Lung (tissue), 11 donors: ENCODE measurements at regions not wholly inside any gene's neighbourhood (a gene's known extent, or its start where the extent isn't known, plus 50 kb on each side); places are given as distances from the start of the nearest gene placed in this dataset.

Experiments
- ATAC-seq: fragments of 200-7000 bp; cut with Tn5 transposase; one replicate; pipeline ENCODE4 v1.9.1; 2020; ENCODE audit warnings: moderate number of reproducible peaks; ENCODE audit not compliant: insufficient read depth, low FRiP score
- DNase-seq, 3 donors: peaks; one replicate each; pipeline ENCODE4 v3.0.0-alpha.2; 2013 to 2017
- H3K27ac ChIP-seq, 2 donors: one replicate each; pipeline ENCODE4 v1.5.1; 2013; ENCODE audit warnings: mild to moderate bottlenecking in 2 of 2, moderate library complexity in 2 of 2, control low read depth in 1 of 2, inconsistent platforms in 1 of 2, low read depth in 1 of 2, low read length in 1 of 2
- H3K27me3 ChIP-seq, 3 donors: one replicate each; pipeline ENCODE4 v1.5.1; 2013; ENCODE audit warnings: low read length in 2 of 3; ENCODE audit not compliant: control insufficient read depth in 3 of 3, insufficient read depth in 3 of 3
- H3K36me3 ChIP-seq, 4 donors: one replicate each; pipeline ENCODE4 v1.5.1; 2013; ENCODE audit warnings: low read length in 4 of 4, mild to moderate bottlenecking in 1 of 4, moderate library complexity in 1 of 4; ENCODE audit not compliant: control insufficient read depth in 4 of 4, insufficient read depth in 4 of 4
- H3K4me1 ChIP-seq, 5 donors: one replicate each; pipeline ENCODE4 v1.5.1; 2013; ENCODE audit warnings: low read length in 5 of 5, mild to moderate bottlenecking in 2 of 5, moderate library complexity in 1 of 5; ENCODE audit not compliant: control insufficient read depth in 5 of 5, insufficient read depth in 5 of 5
- H3K4me3 ChIP-seq: one replicate; pipeline ENCODE4 v1.5.1; 2013; ENCODE audit warnings: mild to moderate bottlenecking, control low read depth, moderate library complexity
- H3K9ac ChIP-seq, 2 donors: one replicate each; pipeline ENCODE4 v1.5.1; 2013; ENCODE audit warnings: low read length in 2 of 2, control low read depth in 1 of 2; ENCODE audit not compliant: insufficient read depth in 1 of 2
- H3K9me3 ChIP-seq, 4 donors: one replicate each; pipeline ENCODE4 v1.5.1; 2013; ENCODE audit warnings: low read length in 3 of 4, mild to moderate bottlenecking in 1 of 4, moderate library complexity in 1 of 4; ENCODE audit not compliant: control insufficient read depth in 4 of 4, insufficient read depth in 3 of 4
- WGBS, 2 donors: extraction: QIAGEN DNeasy Blood & Tissue Kit; methylation state at CpG; one replicate each; pipeline ENCODE4 v1.1.7; 2013; 5-methylcytosine and 5-hydroxymethylcytosine counted together
- TF ChIP-seq, protein P1 (sequence below): IDR thresholded peaks from 2 replicates; pipeline ENCODE4 v1.5.1; 2012; ENCODE audit warnings: mild to moderate bottlenecking; ENCODE audit errors: control extremely low read depth, extremely low read depth
- donor health status: control.
- donor health status: control.
- donor health status: Bipolar disorder and iron deficiency.
- donor health status: healthy.
- donor health status: DM: yes; HTN: yes; CAD: no.

DNA sequence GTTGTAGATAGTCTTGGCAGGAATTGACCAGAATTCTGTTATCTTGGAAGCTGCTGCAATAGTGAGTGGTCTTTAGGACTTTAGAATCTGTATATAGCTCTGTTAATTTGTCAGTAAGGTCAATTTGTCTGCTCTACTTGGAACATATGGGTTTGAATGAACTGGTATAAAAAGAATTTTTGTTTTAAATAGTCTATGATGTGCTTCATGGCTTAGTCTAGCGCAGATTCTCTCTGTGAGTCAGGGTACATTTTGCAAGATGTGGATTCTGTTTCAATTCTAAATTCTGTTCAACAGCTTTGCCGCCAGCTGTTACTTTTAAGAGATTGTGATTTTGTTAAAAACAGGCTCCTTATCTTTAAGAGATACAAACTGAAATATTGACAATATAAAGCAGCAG lies 135.9 kb upstream of the AGBL1 start:
- no peak overlapping the region for H3K4me3 ChIP-seq
- no peaks in the 10 kb centered on the region for H3K9me3 ChIP-seq
- H3K36me3 ChIP-seq = no peaks in the 10 kb centered on the region
- H3K27ac ChIP-seq = no peak overlapping the region
- H3K9ac ChIP-seq = no peak overlapping the region
- TF ChIP-seq, protein P1, sequence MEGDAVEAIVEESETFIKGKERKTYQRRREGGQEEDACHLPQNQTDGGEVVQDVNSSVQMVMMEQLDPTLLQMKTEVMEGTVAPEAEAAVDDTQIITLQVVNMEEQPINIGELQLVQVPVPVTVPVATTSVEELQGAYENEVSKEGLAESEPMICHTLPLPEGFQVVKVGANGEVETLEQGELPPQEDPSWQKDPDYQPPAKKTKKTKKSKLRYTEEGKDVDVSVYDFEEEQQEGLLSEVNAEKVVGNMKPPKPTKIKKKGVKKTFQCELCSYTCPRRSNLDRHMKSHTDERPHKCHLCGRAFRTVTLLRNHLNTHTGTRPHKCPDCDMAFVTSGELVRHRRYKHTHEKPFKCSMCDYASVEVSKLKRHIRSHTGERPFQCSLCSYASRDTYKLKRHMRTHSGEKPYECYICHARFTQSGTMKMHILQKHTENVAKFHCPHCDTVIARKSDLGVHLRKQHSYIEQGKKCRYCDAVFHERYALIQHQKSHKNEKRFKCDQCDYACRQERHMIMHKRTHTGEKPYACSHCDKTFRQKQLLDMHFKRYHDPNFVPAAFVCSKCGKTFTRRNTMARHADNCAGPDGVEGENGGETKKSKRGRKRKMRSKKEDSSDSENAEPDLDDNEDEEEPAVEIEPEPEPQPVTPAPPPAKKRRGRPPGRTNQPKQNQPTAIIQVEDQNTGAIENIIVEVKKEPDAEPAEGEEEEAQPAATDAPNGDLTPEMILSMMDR = no peak
- DNase-seq = peak in 2 of 3 donors; percentile 61 to 75
- H3K27me3 ChIP-seq = no peaks in the 10 kb centered on the region
- H3K4me1 ChIP-seq = peaks cover 0 to 29% (median 8%) of the 10 kb centered on the region in 5 donors
- no peak for ATAC-seq
- 83 to 86% methylated on average over 2 of the region's 2 CpGs for WGBS, 2 donors

DNA sequence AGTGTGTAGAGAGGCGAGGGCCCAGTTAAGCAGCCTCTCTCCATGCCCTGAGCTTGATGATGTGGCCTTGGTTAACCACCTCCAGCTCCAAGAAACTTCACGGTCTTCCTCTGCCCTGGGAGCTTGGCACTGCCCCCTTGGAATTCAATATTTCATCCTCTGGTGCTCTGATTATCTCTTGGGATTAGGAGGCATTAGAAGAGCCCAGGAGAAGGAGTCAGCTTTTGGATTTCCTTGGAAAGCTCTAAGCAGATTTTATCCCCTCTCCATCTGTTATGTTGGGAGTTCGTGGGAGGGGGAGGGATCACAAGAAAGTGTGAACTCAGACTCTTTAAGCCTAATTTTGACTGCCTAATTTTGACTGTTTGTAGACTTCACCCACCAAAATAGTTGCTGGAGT lies 132.7 kb upstream of the AGBL1 start:
- Histone ChIP-seq H3K36me3 (no peaks in the 10 kb centered on the region), H3K27me3 (no peaks in the 10 kb centered on the region), H3K4me1 (peaks cover 0 to 19% (median 0%) of the 10 kb centered on the region in 5 donors), H3K4me3 (no peak overlapping the region), H3K9ac (no peak overlapping the region), H3K9me3 (no peaks in the 10 kb centered on the region), H3K27ac (no peak overlapping the region)
- TF ChIP-seq, protein P1 = no peak
- DNase-seq (no peak), ATAC-seq (no peak)
- 67 to 73% methylated on average over 3 of the region's 3 CpGs for WGBS, 2 donors

DNA sequence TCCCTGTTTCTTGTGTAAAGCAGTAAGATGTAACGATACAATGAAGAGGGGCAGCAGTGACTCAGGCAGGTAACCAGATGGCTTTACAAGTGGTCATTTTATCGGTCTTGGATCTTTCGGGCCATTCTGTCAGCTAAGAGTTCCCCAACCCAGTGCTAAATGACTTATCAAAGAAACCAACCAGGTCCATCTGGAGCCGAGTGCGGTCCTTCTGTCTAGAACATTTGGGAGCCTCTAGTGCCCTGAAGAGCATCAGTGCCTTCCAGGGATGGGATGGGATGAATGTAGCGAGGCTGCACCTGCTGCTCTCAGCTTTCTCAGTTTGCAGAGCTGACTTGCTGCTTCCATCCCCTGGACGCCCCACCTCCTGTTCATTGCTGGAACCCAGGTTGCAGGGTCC lies 131.7 kb upstream of the AGBL1 start:
- Histone ChIP-seq H3K36me3 (no peaks in the 10 kb centered on the region), H3K4me1 (peaks cover 0 to 17% (median 0%) of the 10 kb centered on the region in 5 donors), H3K4me3 (no peak overlapping the region), H3K9ac (no peak overlapping the region), H3K27me3 (no peaks in the 10 kb centered on the region), H3K27ac (no peak overlapping the region), H3K9me3 (no peaks in the 10 kb centered on the region)
- ATAC-seq (no peak), DNase-seq (no peak)
- TF ChIP-seq, protein P1 = no peak
- WGBS, 2 donors = 91 to 96% methylated on average over 7 of the region's 7 CpGs

DNA sequence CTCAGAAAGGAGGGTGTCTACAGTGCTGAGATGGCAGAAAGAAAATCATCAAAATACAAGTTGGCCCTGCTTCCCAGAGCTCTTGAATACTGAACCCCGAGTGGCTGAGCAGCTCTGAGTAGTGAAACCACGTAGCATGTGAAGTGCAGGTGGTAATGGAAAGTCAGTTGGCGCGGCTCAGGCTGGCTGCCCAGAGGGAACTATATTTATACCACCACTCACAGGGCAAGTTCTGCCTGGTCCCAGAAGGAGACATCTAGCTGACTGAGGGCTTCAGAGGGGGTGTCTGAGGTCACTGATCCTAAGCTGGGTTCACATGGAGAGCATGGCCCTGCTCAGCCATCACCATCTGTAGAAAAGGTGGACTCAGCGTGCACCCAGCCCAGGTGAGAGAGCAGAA lies 129.6 kb upstream of the AGBL1 start:
- 76 to 77% methylated on average over 5 of the region's 5 CpGs for WGBS, 2 donors
- ATAC-seq = no peak
- TF ChIP-seq, protein P1 = no peak
- Histone ChIP-seq H3K27ac (no peak overlapping the region), H3K9ac (no peak overlapping the region), H3K9me3 (no peaks in the 10 kb centered on the region), H3K4me3 (no peak overlapping the region), H3K27me3 (no peaks in the 10 kb centered on the region), H3K36me3 (no peaks in the 10 kb centered on the region), H3K4me1 (no peaks in the 10 kb centered on the region)
- DNase-seq = peak in 1 of 3 donors; percentile 16
